ENCODE measurements at regions not wholly inside any gene's neighbourhood (a gene's known extent, or its start where the extent isn't known, plus 50 kb on each side); places are given as distances from the start of the nearest gene placed in this dataset.

DNA sequence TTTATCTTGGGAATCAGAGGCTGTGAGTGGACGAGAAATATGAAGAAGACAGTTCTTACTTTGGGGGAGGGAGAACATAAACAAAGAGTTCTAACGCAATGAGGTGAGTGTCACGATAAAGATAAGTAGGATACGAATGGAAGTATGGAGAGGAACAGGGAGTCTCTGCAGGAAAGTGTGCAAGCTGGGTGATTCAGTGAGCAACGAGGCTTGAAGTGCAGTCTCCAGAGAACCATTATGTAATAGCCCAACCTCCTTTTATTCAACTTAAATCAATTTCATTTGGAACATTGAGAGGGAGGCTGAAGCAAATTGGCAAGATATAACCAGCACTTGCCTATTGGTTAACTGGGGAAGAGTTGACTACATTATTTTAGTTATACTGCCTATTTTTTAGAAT is 99.3 kb upstream of the PLD5 start:
- no peaks in the 10 kb centered on the region for H3K27me3 ChIP-seq (ENCODE audit: control insufficient read depth in 1 of 2, insufficient read depth in 2 of 2, low read length in 2 of 2)
- no peak overlapping the region for H3K4me3 ChIP-seq (replicated peaks in 1 of 3; ENCODE audit: insufficient read depth in 1 of 3, low read depth in 2 of 3, low read length in 3 of 3)
- no peak overlapping the region for H2AFZ ChIP-seq (ENCODE audit: low read length)
- no peaks in the 10 kb centered on the region for H3K9me3 ChIP-seq (ENCODE audit: low read length)
- ChIA-PET POLR2A (no interaction called here), CTCF (ENCODE audit: low intra/inter-chr PET ratio, low total read pairs) (no interaction called here)
- TF ChIP-seq ZNF782 (CRISPR knock-in tag; IDR thresholded peaks at IDR 0.05; ENCODE audit: borderline replicate concordance) (no peak), ZNF891 (CRISPR knock-in tag; IDR thresholded peaks at IDR 0.05) (no peak), MED13 (CRISPR knock-in tag; IDR thresholded peaks at IDR 0.05) (no peak), ZNF605 (CRISPR knock-in tag; IDR thresholded peaks at IDR 0.05) (no peak), SRY (CRISPR knock-in tag; IDR thresholded peaks at IDR 0.05) (no peak)
- TF ChIP-seq, protein P1, sequence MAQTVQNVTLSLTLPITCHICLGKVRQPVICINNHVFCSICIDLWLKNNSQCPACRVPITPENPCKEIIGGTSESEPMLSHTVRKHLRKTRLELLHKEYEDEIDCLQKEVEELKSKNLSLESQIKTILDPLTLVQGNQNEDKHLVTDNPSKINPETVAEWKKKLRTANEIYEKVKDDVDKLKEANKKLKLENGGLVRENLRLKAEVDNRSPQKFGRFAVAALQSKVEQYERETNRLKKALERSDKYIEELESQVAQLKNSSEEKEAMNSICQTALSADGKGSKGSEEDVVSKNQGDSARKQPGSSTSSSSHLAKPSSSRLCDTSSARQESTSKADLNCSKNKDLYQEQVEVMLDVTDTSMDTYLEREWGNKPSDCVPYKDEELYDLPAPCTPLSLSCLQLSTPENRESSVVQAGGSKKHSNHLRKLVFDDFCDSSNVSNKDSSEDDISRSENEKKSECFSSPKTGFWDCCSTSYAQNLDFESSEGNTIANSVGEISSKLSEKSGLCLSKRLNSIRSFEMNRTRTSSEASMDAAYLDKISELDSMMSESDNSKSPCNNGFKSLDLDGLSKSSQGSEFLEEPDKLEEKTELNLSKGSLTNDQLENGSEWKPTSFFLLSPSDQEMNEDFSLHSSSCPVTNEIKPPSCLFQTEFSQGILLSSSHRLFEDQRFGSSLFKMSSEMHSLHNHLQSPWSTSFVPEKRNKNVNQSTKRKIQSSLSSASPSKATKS (CRISPR knock-in tag; IDR thresholded peaks at IDR 0.05) = no peak
- TF ChIP-seq, protein P2, sequence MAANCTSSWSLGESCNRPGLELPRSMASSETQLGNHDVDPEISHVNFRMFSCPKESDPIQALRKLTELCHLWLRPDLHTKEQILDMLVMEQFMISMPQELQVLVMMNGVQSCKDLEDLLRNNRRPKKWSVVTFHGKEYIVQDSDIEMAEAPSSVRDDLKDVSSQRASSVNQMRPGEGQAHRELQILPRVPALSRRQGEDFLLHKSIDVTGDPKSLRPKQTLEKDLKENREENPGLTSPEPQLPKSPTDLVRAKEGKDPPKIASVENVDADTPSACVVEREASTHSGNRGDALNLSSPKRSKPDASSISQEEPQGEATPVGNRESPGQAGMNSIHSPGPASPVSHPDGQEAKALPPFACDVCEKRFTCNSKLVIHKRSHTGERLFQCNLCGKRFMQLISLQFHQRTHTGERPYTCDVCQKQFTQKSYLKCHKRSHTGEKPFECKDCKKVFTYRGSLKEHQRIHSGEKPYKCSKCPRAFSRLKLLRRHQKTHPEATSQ (CRISPR knock-in tag; IDR thresholded peaks at IDR 0.05; ENCODE audit: borderline replicate concordance) = no peak
- TF ChIP-seq, protein P3, sequence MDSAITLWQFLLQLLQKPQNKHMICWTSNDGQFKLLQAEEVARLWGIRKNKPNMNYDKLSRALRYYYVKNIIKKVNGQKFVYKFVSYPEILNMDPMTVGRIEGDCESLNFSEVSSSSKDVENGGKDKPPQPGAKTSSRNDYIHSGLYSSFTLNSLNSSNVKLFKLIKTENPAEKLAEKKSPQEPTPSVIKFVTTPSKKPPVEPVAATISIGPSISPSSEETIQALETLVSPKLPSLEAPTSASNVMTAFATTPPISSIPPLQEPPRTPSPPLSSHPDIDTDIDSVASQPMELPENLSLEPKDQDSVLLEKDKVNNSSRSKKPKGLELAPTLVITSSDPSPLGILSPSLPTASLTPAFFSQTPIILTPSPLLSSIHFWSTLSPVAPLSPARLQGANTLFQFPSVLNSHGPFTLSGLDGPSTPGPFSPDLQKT (CRISPR knock-in tag; IDR thresholded peaks at IDR 0.05; ENCODE audit: borderline replicate concordance) = no peak
- TF ChIP-seq, protein P4, sequence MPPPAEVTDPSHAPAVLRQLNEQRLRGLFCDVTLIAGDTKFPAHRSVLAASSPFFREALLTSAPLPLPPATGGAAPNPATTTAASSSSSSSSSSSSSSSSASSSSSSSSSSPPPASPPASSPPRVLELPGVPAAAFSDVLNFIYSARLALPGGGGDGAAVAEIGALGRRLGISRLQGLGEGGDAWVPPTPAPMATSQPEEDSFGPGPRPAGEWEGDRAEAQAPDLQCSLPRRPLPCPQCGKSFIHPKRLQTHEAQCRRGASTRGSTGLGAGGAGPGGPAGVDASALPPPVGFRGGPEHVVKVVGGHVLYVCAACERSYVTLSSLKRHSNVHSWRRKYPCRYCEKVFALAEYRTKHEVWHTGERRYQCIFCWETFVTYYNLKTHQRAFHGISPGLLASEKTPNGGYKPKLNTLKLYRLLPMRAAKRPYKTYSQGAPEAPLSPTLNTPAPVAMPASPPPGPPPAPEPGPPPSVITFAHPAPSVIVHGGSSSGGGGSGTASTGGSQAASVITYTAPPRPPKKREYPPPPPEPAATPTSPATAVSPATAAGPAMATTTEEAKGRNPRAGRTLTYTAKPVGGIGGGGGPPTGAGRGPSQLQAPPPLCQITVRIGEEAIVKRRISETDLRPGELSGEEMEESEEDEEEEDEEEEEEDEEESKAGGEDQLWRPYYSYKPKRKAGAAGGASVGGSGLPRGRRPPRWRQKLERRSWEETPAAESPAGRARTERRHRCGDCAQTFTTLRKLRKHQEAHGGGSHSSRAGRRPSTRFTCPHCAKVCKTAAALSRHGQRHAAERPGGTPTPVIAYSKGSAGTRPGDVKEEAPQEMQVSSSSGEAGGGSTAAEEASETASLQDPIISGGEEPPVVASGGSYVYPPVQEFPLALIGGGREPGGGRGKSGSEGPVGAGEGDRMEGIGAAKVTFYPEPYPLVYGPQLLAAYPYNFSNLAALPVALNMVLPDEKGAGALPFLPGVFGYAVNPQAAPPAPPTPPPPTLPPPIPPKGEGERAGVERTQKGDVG (CRISPR knock-in tag; IDR thresholded peaks at IDR 0.05; ENCODE audit: borderline replicate concordance) = no peak
- TF ChIP-seq, protein P5, sequence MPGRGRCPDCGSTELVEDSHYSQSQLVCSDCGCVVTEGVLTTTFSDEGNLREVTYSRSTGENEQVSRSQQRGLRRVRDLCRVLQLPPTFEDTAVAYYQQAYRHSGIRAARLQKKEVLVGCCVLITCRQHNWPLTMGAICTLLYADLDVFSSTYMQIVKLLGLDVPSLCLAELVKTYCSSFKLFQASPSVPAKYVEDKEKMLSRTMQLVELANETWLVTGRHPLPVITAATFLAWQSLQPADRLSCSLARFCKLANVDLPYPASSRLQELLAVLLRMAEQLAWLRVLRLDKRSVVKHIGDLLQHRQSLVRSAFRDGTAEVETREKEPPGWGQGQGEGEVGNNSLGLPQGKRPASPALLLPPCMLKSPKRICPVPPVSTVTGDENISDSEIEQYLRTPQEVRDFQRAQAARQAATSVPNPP (CRISPR knock-in tag; IDR thresholded peaks at IDR 0.05) = no peak
- TF ChIP-seq, protein P6, sequence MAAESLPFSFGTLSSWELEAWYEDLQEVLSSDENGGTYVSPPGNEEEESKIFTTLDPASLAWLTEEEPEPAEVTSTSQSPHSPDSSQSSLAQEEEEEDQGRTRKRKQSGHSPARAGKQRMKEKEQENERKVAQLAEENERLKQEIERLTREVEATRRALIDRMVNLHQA (CRISPR knock-in tag; IDR thresholded peaks at IDR 0.05) = no peak
- H3K79me2 ChIP-seq (ENCODE audit: insufficient read depth, low read length) = no peaks in the 10 kb centered on the region
- ATAC-seq (no peak), DNase-seq (ENCODE audit: low spot score) (no peak), FAIRE-seq (no peak)
- 10% methylated on average over 5 of the region's 5 CpGs for WGBS (ENCODE audit: low lambda C conversion rate)
- no peak overlapping the region for H3K27ac ChIP-seq (ENCODE audit: extremely low read length, insufficient read depth, low read length)
- in situ Hi-C loops (cut with HindIII; ENCODE audit: extremely low pct_ligation_motif_present, low pct_unique_long_range_greater_than_20kb) (no loop called here), intact Hi-C loops (cut with micrococcal nuclease; ENCODE audit: unreplicated experiment) (no loop called here)
- H3K9ac ChIP-seq (ENCODE audit: insufficient read depth, low read depth, low read length) = no peak overlapping the region
- no peaks in the 10 kb centered on the region for H3K36me3 ChIP-seq (replicated peaks in 1 of 2; ENCODE audit: control insufficient read depth in 1 of 2, insufficient read depth in 2 of 2, low read length in 2 of 2)
- no peaks in the 10 kb centered on the region for H4K20me1 ChIP-seq (ENCODE audit: insufficient read depth, low read length)
- no peak overlapping the region for H3K4me2 ChIP-seq (ENCODE audit: low read depth, low read length)
- BruUV-seq (replicated peaks) = no TSS peak
- H3K4me1 ChIP-seq (ENCODE audit: insufficient read depth, low read length) = no peaks in the 10 kb centered on the region
